ENCODE measurements at regions not wholly inside any gene's neighbourhood (a gene's known extent, or its start where the extent isn't known, plus 50 kb on each side); places are given as distances from the start of the nearest gene placed in this dataset.

DNA sequence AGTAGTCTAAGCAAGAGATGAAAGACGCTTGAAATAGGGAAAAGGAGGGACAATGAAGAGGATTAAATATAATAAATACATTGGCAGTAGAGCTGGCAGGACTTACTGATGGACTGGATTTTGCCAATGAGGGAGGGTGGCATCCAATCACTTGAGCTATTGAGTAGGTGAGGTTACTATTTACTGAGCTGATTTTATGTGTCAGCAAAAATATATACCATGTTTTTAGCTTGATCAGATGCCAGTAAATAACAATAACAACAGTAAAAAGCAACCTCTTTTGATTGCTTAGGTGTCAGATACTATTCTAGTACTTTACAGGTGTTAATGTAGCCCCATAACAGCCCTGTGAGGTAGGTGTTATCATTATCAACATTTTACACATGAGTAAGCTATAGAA, 187.5 kb upstream of the LMNTD1 start:
- Histone ChIP-seq H3K9me3 (ENCODE audit: insufficient read depth, low read length) (peaks cover 6% of the 10 kb centered on the region; the same call in 1 of the 2 replicates), H3K9ac (ENCODE audit: insufficient read length, low read depth) (no peak overlapping the region), H3K4me1 (ENCODE audit: insufficient read depth, insufficient read length) (no peaks in the 10 kb centered on the region), H3K4me3 (ENCODE audit: insufficient read length, low read depth) (no peak overlapping the region), H3K36me3 (ENCODE audit: insufficient read depth, insufficient read length, low read length) (no peaks in the 10 kb centered on the region), H3K27me3 (ENCODE audit: insufficient read depth, insufficient read length) (no peaks in the 10 kb centered on the region)
- DNase-seq (ENCODE audit: low read depth, low spot score) = no peak
- no peak for TF ChIP-seq SUZ12 (IDR thresholded peaks at IDR 0.05; ENCODE audit: extremely low read depth, insufficient read depth, insufficient read length)
- TF ChIP-seq ZNF274 (IDR thresholded peaks at IDR 0.05; ENCODE audit: low read depth, low read length) = no peak
- TF ChIP-seq YY1 (IDR thresholded peaks at IDR 0.05; ENCODE audit: insufficient read depth, insufficient read length) = no peak

GRCh38 chr12:25741917-25742316, 188.8 kb upstream of the LMNTD1 start:
- no peaks in the 10 kb centered on the region for H3K4me1 ChIP-seq (ENCODE audit: insufficient read depth, insufficient read length)
- no peak overlapping the region for H3K9ac ChIP-seq (ENCODE audit: insufficient read length, low read depth)
- no peaks in the 10 kb centered on the region for H3K27me3 ChIP-seq (ENCODE audit: insufficient read depth, insufficient read length)
- no peak for TF ChIP-seq ZNF274 (IDR thresholded peaks at IDR 0.05; ENCODE audit: low read depth, low read length)
- TF ChIP-seq YY1 (IDR thresholded peaks at IDR 0.05; ENCODE audit: insufficient read depth, insufficient read length) = no peak
- peaks cover 6% of the 10 kb centered on the region; the same call in 1 of the 2 replicates for H3K9me3 ChIP-seq (ENCODE audit: insufficient read depth, low read length)
- DNase-seq (ENCODE audit: low read depth, low spot score) = no peak
- H3K36me3 ChIP-seq (ENCODE audit: insufficient read depth, insufficient read length, low read length) = no peaks in the 10 kb centered on the region
- H3K4me3 ChIP-seq (ENCODE audit: insufficient read length, low read depth) = no peak overlapping the region

GRCh38 chr12:25743679-25744215, 190.7 kb upstream of the LMNTD1 start:
- Histone ChIP-seq H3K9ac (ENCODE audit: insufficient read length, low read depth) (no peak overlapping the region), H3K4me1 (ENCODE audit: insufficient read depth, insufficient read length) (no peaks in the 10 kb centered on the region), H3K4me3 (ENCODE audit: insufficient read length, low read depth) (no peak overlapping the region), H3K27me3 (ENCODE audit: insufficient read depth, insufficient read length) (no peaks in the 10 kb centered on the region), H3K9me3 (ENCODE audit: insufficient read depth, low read length) (no peaks in the 10 kb centered on the region), H3K36me3 (ENCODE audit: insufficient read depth, insufficient read length, low read length) (no peaks in the 10 kb centered on the region)
- TF ChIP-seq ZNF274 (IDR thresholded peaks at IDR 0.05; ENCODE audit: low read depth, low read length) (no peak), SUZ12 (IDR thresholded peaks at IDR 0.05; ENCODE audit: extremely low read depth, insufficient read depth, insufficient read length) (no peak), YY1 (IDR thresholded peaks at IDR 0.05; ENCODE audit: insufficient read depth, insufficient read length) (no peak)
- no peak for DNase-seq (ENCODE audit: low read depth, low spot score)

DNA sequence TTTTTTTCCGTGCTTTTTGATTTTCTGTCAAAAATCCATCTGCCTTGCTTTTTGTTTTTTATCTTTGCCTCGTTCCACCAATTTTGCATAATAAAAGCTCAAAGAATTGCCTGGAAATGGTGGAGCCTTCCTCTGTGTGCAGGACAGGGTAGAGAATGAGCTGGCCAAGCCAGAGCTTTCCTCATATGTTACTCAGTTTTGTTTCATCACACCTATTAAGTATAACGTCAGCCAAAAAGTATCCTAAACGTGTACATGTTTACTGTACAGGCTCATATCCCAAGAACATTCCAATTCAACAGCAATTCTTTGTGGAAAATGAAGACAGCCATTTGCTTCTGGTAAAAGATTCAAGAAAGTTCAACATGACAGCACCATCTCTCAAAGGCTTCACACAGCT, 191.2 kb upstream of the LMNTD1 start:
- no peaks in the 10 kb centered on the region for H3K4me1 ChIP-seq (ENCODE audit: insufficient read depth, insufficient read length)
- TF ChIP-seq YY1 (IDR thresholded peaks at IDR 0.05; ENCODE audit: insufficient read depth, insufficient read length) (no peak), SUZ12 (IDR thresholded peaks at IDR 0.05; ENCODE audit: extremely low read depth, insufficient read depth, insufficient read length) (no peak), ZNF274 (IDR thresholded peaks at IDR 0.05; ENCODE audit: low read depth, low read length) (no peak)
- no peaks in the 10 kb centered on the region for H3K36me3 ChIP-seq (ENCODE audit: insufficient read depth, insufficient read length, low read length)
- no peak overlapping the region for H3K9ac ChIP-seq (ENCODE audit: insufficient read length, low read depth)
- H3K9me3 ChIP-seq (ENCODE audit: insufficient read depth, low read length) = no peaks in the 10 kb centered on the region
- H3K4me3 ChIP-seq (ENCODE audit: insufficient read length, low read depth) = no peak overlapping the region
- no peaks in the 10 kb centered on the region for H3K27me3 ChIP-seq (ENCODE audit: insufficient read depth, insufficient read length)
- DNase-seq (ENCODE audit: low read depth, low spot score) = no peak

GRCh38 chr12:25745281-25745680, 192.2 kb upstream of the LMNTD1 start:
- Histone ChIP-seq H3K9ac (ENCODE audit: insufficient read length, low read depth) (no peak overlapping the region), H3K4me3 (ENCODE audit: insufficient read length, low read depth) (no peak overlapping the region), H3K36me3 (ENCODE audit: insufficient read depth, insufficient read length, low read length) (no peaks in the 10 kb centered on the region), H3K9me3 (ENCODE audit: insufficient read depth, low read length) (no peaks in the 10 kb centered on the region), H3K27me3 (ENCODE audit: insufficient read depth, insufficient read length) (no peaks in the 10 kb centered on the region), H3K4me1 (ENCODE audit: insufficient read depth, insufficient read length) (no peaks in the 10 kb centered on the region)
- TF ChIP-seq ZNF274 (IDR thresholded peaks at IDR 0.05; ENCODE audit: low read depth, low read length) (no peak), YY1 (IDR thresholded peaks at IDR 0.05; ENCODE audit: insufficient read depth, insufficient read length) (no peak), SUZ12 (IDR thresholded peaks at IDR 0.05; ENCODE audit: extremely low read depth, insufficient read depth, insufficient read length) (no peak)
- no peak for DNase-seq (ENCODE audit: low read depth, low spot score)

DNA sequence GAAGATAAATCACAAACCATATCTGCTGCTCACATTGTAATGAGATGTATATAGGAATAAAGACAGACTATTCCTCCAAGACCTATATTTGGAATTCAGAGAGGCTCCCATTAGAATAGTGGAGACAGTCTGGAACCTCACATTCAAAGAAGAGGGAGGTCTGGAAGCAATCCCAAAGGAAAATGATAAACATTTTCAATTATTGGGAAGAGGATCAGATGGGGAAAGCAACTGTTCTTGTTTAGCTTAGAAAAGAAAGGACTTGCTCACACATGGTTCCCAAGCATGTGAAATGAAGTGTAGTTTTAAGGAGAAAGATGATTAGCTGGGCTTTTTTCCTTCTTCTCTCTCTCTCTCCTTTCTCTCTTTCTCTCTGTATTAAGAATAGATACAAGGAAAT, 193.0 kb upstream of the LMNTD1 start:
- no peaks in the 10 kb centered on the region for H3K36me3 ChIP-seq (ENCODE audit: insufficient read depth, insufficient read length, low read length)
- no peaks in the 10 kb centered on the region for H3K9me3 ChIP-seq (ENCODE audit: insufficient read depth, low read length)
- H3K27me3 ChIP-seq (ENCODE audit: insufficient read depth, insufficient read length) = no peaks in the 10 kb centered on the region
- no peaks in the 10 kb centered on the region for H3K4me1 ChIP-seq (ENCODE audit: insufficient read depth, insufficient read length)
- H3K9ac ChIP-seq (ENCODE audit: insufficient read length, low read depth) = no peak overlapping the region
- DNase-seq (ENCODE audit: low read depth, low spot score) = no peak
- TF ChIP-seq YY1 (IDR thresholded peaks at IDR 0.05; ENCODE audit: insufficient read depth, insufficient read length) (no peak), SUZ12 (IDR thresholded peaks at IDR 0.05; ENCODE audit: extremely low read depth, insufficient read depth, insufficient read length) (no peak), ZNF274 (IDR thresholded peaks at IDR 0.05; ENCODE audit: low read depth, low read length) (no peak)
- no peak overlapping the region for H3K4me3 ChIP-seq (ENCODE audit: insufficient read length, low read depth)

DNA sequence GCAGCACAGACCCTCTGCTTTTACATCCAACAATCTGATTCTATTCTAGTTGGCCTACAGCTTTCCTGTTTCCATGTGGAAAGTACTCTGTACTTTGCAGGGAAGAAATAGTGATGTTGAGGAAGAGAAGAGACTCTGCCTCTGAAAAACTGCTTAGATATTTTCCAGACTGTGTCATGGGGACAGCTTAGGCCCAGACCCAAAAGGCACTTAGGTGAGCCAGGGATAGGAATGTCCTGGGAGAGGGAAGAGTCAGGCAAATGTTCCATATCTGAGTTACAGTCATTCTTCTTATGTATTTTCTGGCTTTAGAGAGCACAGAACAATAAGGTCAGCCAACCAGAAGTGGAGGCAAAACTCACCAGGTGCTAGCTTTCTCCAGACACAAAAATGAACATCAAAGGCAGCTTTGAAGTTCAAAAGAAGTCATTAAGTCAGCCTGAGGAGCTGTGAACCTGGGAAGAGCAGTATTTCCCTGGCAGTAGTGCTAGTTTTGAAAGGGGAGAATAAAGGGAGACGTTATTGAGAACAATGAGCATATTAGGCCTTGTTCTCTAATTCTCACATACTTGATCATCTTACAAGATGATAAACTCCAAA, 199.7 kb upstream of the LMNTD1 start:
- Histone ChIP-seq H3K4me1 (ENCODE audit: insufficient read depth, insufficient read length) (no peaks in the 10 kb centered on the region), H3K9me3 (ENCODE audit: insufficient read depth, low read length) (no peaks in the 10 kb centered on the region), H3K4me3 (ENCODE audit: insufficient read length, low read depth) (no peak overlapping the region), H3K27me3 (ENCODE audit: insufficient read depth, insufficient read length) (no peaks in the 10 kb centered on the region), H3K9ac (ENCODE audit: insufficient read length, low read depth) (no peak overlapping the region), H3K36me3 (ENCODE audit: insufficient read depth, insufficient read length, low read length) (no peaks in the 10 kb centered on the region)
- DNase-seq (ENCODE audit: low read depth, low spot score) = no peak
- TF ChIP-seq ZNF274 (IDR thresholded peaks at IDR 0.05; ENCODE audit: low read depth, low read length) (no peak), YY1 (IDR thresholded peaks at IDR 0.05; ENCODE audit: insufficient read depth, insufficient read length) (no peak), SUZ12 (IDR thresholded peaks at IDR 0.05; ENCODE audit: extremely low read depth, insufficient read depth, insufficient read length) (no peak)
